HCT116 (cell line): ENCODE measurements at regions not wholly inside any gene's neighbourhood (a gene's known extent, or its start where the extent isn't known, plus 50 kb on each side); places are given as distances from the start of the nearest gene placed in this dataset.

Experiments
- ATAC-seq: fragments of 200-7000 bp; cut with Tn5 transposase; 2 replicates; pipeline ENCODE4 v1.9.1; 2020; ENCODE audit warnings: mild to moderate bottlenecking, moderate library complexity
- BruUV-seq: library from RNA; stranded (reverse); fragments of 400-500 nt; replicated peaks from 2 replicates; lab custom pipeline; 2021; lab: Mats Ljungman, UMichigan
- CTCF ChIA-PET: fragments of 300-600 bp; sonication (Branson Sonifier 250); formaldehyde crosslinking; loops from one replicate; lab custom pipeline; 2021; ENCODE audit warnings: antibody characterized with exemption; lab: Charles Lee
- POLR2A ChIA-PET: fragments of 300-600, 350-600 bp; sonication (Branson Sonifier 250); formaldehyde crosslinking; loops from one replicate; lab custom pipeline; 2021; ENCODE audit warnings: antibody characterized with exemption; lab: Charles Lee
- RAD21 ChIA-PET, 2 experiments: fragments of 300-600 bp; sonication (Branson Sonifier 250); formaldehyde crosslinking; loops; one replicate each; lab custom pipeline; 2023; ENCODE audit warnings: low total read pairs in 2 of 2; ENCODE audit not compliant: uncharacterized antibody in 2 of 2, unreplicated experiment in 2 of 2, low non-redundant PET in 1 of 2; lab: Charles Lee
- DNase-seq: peaks from one replicate; pipeline ENCODE4 v3.0.0-alpha.2; 2010; ENCODE audit warnings: low read depth, low spot score
- H2AFZ ChIP-seq: fragments of 200-600 bp; shearing (Covaris generic), sonication (generic); 2 replicates; pipeline ENCODE4 v1.6.1; 2017; ENCODE audit warnings: low read depth, mixed run types, mixed read lengths, antibody characterized with exemption, low read length; ENCODE audit not compliant: poor library complexity, severe bottlenecking
- H3K27ac ChIP-seq: 2 replicates; pipeline ENCODE4 v1.5.1; 2012; ENCODE audit warnings: low read depth, low read length
- H3K27me3 ChIP-seq: fragments of 200-600 bp; sonication (generic); 2 replicates; pipeline ENCODE4 v1.6.1; 2016; ENCODE audit warnings: mixed run types, low read length, mixed read lengths; ENCODE audit not compliant: insufficient read depth
- H3K36me3 ChIP-seq, 2 experiments: fragments of 200-500 bp in 1 of 2; fragments of 200-600 bp in 1 of 2; sonication (Bioruptor generic) in 1 of 2; sonication (generic) in 1 of 2; 2 replicates each; pipeline versions ENCODE4 v1.5.1 to v1.6.1; 2014 to 2016; ENCODE audit warnings: low read length in 2 of 2, inconsistent platforms in 1 of 2, mixed read lengths in 1 of 2, mixed run types in 1 of 2; ENCODE audit not compliant: insufficient read depth in 2 of 2, control insufficient read depth in 1 of 2
- H3K4me1 ChIP-seq, 2 experiments: fragments of 200-600 bp in 1 of 2; sonication (generic) in 1 of 2; 2 replicates each; pipeline versions ENCODE4 v1.5.1 to v1.6.1; 2012 to 2017; ENCODE audit warnings: low read length in 2 of 2, inconsistent platforms in 1 of 2, mild to moderate bottlenecking in 1 of 2, mixed read lengths in 1 of 2, mixed run types in 1 of 2, moderate library complexity in 1 of 2; ENCODE audit not compliant: insufficient read depth in 2 of 2, control insufficient read depth in 1 of 2
- H3K4me2 ChIP-seq: fragments of 200-600 bp; sonication (generic); 2 replicates; pipeline ENCODE4 v1.6.1; 2017; ENCODE audit warnings: mixed run types, low read length, mixed read lengths
- H3K4me3 ChIP-seq, 2 experiments: fragments of 200-600 bp in 1 of 2; sonication (generic) in 1 of 2; replicated peaks in 1 of 2; 2 replicates each; pipeline ENCODE4 v1.5.1; 2011 to 2016; ENCODE audit warnings: low read length in 2 of 2, control low read depth in 1 of 2, low read depth in 1 of 2, mild to moderate bottlenecking in 1 of 2, mixed read lengths in 1 of 2, mixed run types in 1 of 2
- H3K79me2 ChIP-seq: fragments of 200-600 bp; sonication (generic); 2 replicates; pipeline ENCODE4 v1.6.1; 2017; ENCODE audit warnings: mild to moderate bottlenecking, mixed run types, low read length, moderate library complexity, mixed read lengths; ENCODE audit not compliant: insufficient read depth
- H3K9ac ChIP-seq: fragments of 200-600 bp; sonication (generic); 2 replicates; pipeline ENCODE4 v1.6.1; 2016; ENCODE audit warnings: low read length, mixed read lengths
- H3K9me2 ChIP-seq: fragments of 200-600 bp; sonication (generic), shearing (Covaris generic); 2 replicates; pipeline ENCODE4 v1.6.1; 2017; ENCODE audit warnings: mixed run types, mild to moderate bottlenecking, moderate library complexity; ENCODE audit not compliant: insufficient read depth
- H3K9me3 ChIP-seq, 2 experiments: fragments of 200-500 bp in 1 of 2; fragments of 200-600 bp in 1 of 2; sonication (Bioruptor generic) in 1 of 2; sonication (generic) in 1 of 2; 2 replicates each; pipeline ENCODE4 v1.6.1; 2014 to 2017; ENCODE audit warnings: low read length in 2 of 2, mixed read lengths in 2 of 2, inconsistent platforms in 1 of 2, low read depth in 1 of 2, mild to moderate bottlenecking in 1 of 2, mixed run types in 1 of 2, moderate library complexity in 1 of 2; ENCODE audit not compliant: control insufficient read depth in 1 of 2, insufficient read depth in 1 of 2
- H4K20me1 ChIP-seq: fragments of 200-600 bp; sonication (generic), shearing (Covaris generic); 2 replicates; pipeline ENCODE4 v1.6.1; 2017; ENCODE audit warnings: mixed run types, mild to moderate bottlenecking, moderate library complexity; ENCODE audit not compliant: insufficient read depth
- ATF3 ChIP-seq: IDR thresholded peaks from 2 replicates; pipeline ENCODE4 v1.6.1; 2012
- CTCF ChIP-seq, 3 experiments: fragments of 200-600 bp in 1 of 3; sonication (generic) in 1 of 3; IDR thresholded peaks in 2 of 3; conservative IDR thresholded peaks in 1 of 3; 2 replicates each; pipeline ENCODE4 v1.5.1; 2012 to 2017; ENCODE audit warnings: low read depth in 2 of 3, low read length in 2 of 3, antibody characterized with exemption in 1 of 3, borderline replicate concordance in 1 of 3, control low read depth in 1 of 3, mild to moderate bottlenecking in 1 of 3, mixed read lengths in 1 of 3, mixed run types in 1 of 3, moderate library complexity in 1 of 3; ENCODE audit not compliant: insufficient read depth in 1 of 3
- EGR1 ChIP-seq: IDR thresholded peaks from 2 replicates; pipeline ENCODE4 v1.6.1; 2012; ENCODE audit warnings: low read depth
- POLR2A ChIP-seq: IDR thresholded peaks from 2 replicates; pipeline ENCODE4 v1.7.0; 2011; ENCODE audit warnings: borderline replicate concordance; ENCODE audit not compliant: insufficient read depth, insufficient read length; ENCODE audit errors: extremely low read depth
- REST ChIP-seq: IDR thresholded peaks from 2 replicates; pipeline ENCODE4 v1.6.1; 2012; ENCODE audit warnings: low read depth
- intact Hi-C: fragments of 100-400 bp; cut with micrococcal nuclease; formaldehyde crosslinking; loops from 2 replicates; pipeline ENCODE4 v1.10.0; 2022

GRCh38 chr18:41099451-41099850 lies 855.6 kb upstream of the PIK3C3 start:
- DNase-seq (no peak), ATAC-seq (no peak)
- POLR2A ChIA-PET: no interaction called here
- Histone ChIP-seq H3K9me2 (no peaks in the 10 kb centered on the region), H3K4me3 (no peak overlapping the region), H2AFZ (no peak overlapping the region), H3K27me3 (no peaks in the 10 kb centered on the region), H3K4me1 (no peaks in the 10 kb centered on the region), H3K4me2 (no peak overlapping the region), H4K20me1 (no peaks in the 10 kb centered on the region), H3K36me3 (no peaks in the 10 kb centered on the region), H3K9me3 (peaks cover 13 to 39% of the 10 kb centered on the region in 2 experiments), H3K27ac (no peak overlapping the region), H3K79me2 (no peaks in the 10 kb centered on the region), H3K9ac (no peak overlapping the region)
- no TSS peak for BruUV-seq
- no peak for TF ChIP-seq REST
- TF ChIP-seq ATF3: no peak
- no peak for TF ChIP-seq CTCF (IDR thresholded peaks at IDR 0.05 in 2 of 3, conservative IDR thresholded peaks at IDR 0.05 in 1 of 3; ENCODE audit: borderline replicate concordance in 1 of 3, insufficient read depth in 1 of 3, low read depth in 2 of 3, low read length in 2 of 3)
- no peak for TF ChIP-seq EGR1
- TF ChIP-seq POLR2A: no peak
- CTCF ChIA-PET: no interaction called here
- intact Hi-C loops: no loop called here
- RAD21 ChIA-PET: no interaction called here
